CD4-positive, CD25-positive, alpha-beta regulatory T cell (primary cell): ENCODE measurements at regions not wholly inside any gene's neighbourhood (a gene's known extent, or its start where the extent isn't known, plus 50 kb on each side); places are given as distances from the start of the nearest gene placed in this dataset.

Experiments
- ATAC-seq, 2 donors: fragments of 150-1000 bp; cut with Tn5 transposase; one replicate each; pipeline ENCODE4 v1.10.0; 2021; ENCODE audit warnings: low read depth in 2 of 2, moderate number of reproducible peaks in 2 of 2, moderate library complexity in 1 of 2
- DNase-seq, 3 donors: peaks; one replicate each; pipeline versions ENCODE4 v3.0.0 to v3.0.0-alpha.2; 2012 to 2022; ENCODE audit warnings: mixed read lengths in 1 of 3
- H3K27ac ChIP-seq: one replicate; pipeline ENCODE4 v1.7.0; 2013; ENCODE audit warnings: mild to moderate bottlenecking, low read length; ENCODE audit not compliant: insufficient read depth, poor library complexity, severe bottlenecking
- H3K27me3 ChIP-seq: one replicate; pipeline ENCODE4 v1.7.0; 2013; ENCODE audit warnings: low read length; ENCODE audit not compliant: control insufficient read depth, insufficient read depth
- H3K36me3 ChIP-seq: one replicate; pipeline ENCODE4 v1.7.0; 2013; ENCODE audit warnings: mild to moderate bottlenecking, low read length, moderate library complexity; ENCODE audit not compliant: control insufficient read depth, insufficient read depth
- H3K4me1 ChIP-seq: 2 replicates; pipeline ENCODE4 v1.7.0; 2013; ENCODE audit warnings: mild to moderate bottlenecking, low read length; ENCODE audit not compliant: insufficient read depth, control insufficient read depth, poor library complexity, severe bottlenecking
- H3K4me3 ChIP-seq: one replicate; pipeline ENCODE4 v1.7.0; 2013; ENCODE audit warnings: low read depth, mild to moderate bottlenecking, low read length, moderate library complexity
- H3K9me3 ChIP-seq, 2 experiments: 1 replicate in 1 of 2; 2 replicates in 1 of 2; pipeline ENCODE4 v1.7.0; 2013; ENCODE audit warnings: low read length in 2 of 2, mild to moderate bottlenecking in 1 of 2, moderate library complexity in 1 of 2; ENCODE audit not compliant: control insufficient read depth in 2 of 2
- H3K27ac Mint-ChIP-seq, 3 donors: one replicate each; pipeline ENCODE4 v1.8.0; 2020 to 2022; ENCODE audit warnings: mild to moderate bottlenecking in 3 of 3, mixed read lengths in 3 of 3, moderate library complexity in 2 of 3
- H3K27me3 Mint-ChIP-seq: one replicate; pipeline ENCODE4 v1.8.0; 2022; ENCODE audit warnings: mild to moderate bottlenecking, mixed read lengths
- H3K36me3 Mint-ChIP-seq: one replicate; pipeline ENCODE4 v1.8.0; 2020; ENCODE audit warnings: mixed read lengths
- H3K4me1 Mint-ChIP-seq, 4 donors: one replicate each; pipeline ENCODE4 v1.8.0; 2020 to 2022; ENCODE audit warnings: mixed read lengths in 4 of 4, mild to moderate bottlenecking in 1 of 4
- H3K4me3 Mint-ChIP-seq, 4 donors: one replicate each; pipeline ENCODE4 v1.8.0; 2020 to 2022; ENCODE audit warnings: mild to moderate bottlenecking in 4 of 4, mixed read lengths in 4 of 4, moderate library complexity in 3 of 4
- H3K9me3 Mint-ChIP-seq, 7 donors: one replicate each; pipeline ENCODE4 v1.8.0; 2020 to 2022; ENCODE audit warnings: mixed read lengths in 7 of 7, mild to moderate bottlenecking in 3 of 7, moderate library complexity in 2 of 7

DNA sequence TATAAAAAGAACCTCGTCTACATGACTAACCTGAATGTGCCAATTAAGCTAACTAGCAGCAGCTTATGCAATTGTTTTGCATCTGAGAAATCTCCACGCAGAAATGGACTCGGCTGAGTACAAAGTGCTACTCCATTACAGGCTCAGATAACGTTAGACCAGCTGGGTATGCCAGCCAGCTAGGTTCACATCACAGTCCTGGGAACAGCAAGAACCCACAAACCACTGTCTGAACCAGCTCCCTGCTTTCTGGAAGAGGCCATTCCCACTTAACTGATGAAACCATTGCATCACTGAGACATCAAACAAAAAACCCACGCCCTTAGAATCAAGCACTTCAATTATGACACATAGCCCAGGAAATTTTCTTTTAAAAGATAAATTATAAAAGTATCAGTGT, 202.7 kb downstream of the CYRIA start:
- Mint-ChIP-seq H3K9me3 (no peaks in the 10 kb centered on the region), H3K4me1 (no peaks in the 10 kb centered on the region), H3K36me3 (no peaks in the 10 kb centered on the region), H3K4me3 (no peak overlapping the region), H3K27ac (no peak overlapping the region), H3K27me3 (peaks cover 5% of the 10 kb centered on the region)
- DNase-seq = no peak
- H3K27me3 ChIP-seq = no peaks in the 10 kb centered on the region
- H3K36me3 ChIP-seq = no peaks in the 10 kb centered on the region
- no peak overlapping the region for H3K27ac ChIP-seq
- ATAC-seq = no peak
- H3K4me3 ChIP-seq = no peak overlapping the region
- H3K9me3 ChIP-seq = no peaks in the 10 kb centered on the region
- H3K4me1 ChIP-seq = no peaks in the 10 kb centered on the region

DNA sequence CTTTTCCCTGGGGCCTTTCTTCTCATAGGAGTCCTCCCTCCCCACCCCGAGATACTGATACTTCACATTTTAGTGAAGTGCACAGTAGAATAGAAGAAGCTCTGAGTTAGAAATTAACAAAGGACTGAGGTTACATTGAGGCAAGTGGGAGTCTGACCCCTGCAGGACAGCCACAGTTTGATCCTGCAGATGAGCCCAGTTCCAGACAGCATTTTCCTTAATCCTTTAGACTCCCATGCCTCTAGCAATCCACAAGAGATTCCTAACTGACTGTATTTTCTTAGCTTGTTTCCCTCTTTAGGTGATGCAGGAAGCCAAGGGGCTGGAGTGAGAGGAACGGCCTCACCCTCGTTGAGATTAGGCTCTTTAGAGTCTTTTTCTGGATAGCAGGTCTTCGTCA, 204.0 kb downstream of the CYRIA start:
- H3K4me3 Mint-ChIP-seq = no peak overlapping the region

DNA sequence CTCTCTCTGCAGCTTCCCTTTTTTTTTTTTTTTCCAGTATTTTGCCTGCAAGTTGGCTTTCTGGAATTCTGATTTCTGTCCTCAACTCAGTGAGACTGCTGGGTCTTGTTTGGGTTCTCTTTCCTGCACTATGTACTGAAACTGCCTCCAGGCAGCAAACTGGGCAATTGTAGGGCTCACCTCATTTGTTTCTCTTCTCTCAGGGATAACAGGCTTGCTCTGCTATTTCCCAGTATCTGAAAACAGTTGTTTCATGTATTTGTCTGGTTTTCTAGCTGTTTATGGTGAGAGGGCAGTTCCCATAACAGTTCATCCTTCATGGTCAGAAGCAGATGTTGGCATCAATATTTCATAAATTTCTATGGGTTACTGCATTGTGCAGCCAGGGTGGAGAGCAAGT, 206.0 kb downstream of the CYRIA start:
- Histone ChIP-seq H3K36me3 (no peaks in the 10 kb centered on the region), H3K27ac (no peak overlapping the region), H3K4me1 (no peaks in the 10 kb centered on the region), H3K4me3 (no peak overlapping the region), H3K9me3 (no peaks in the 10 kb centered on the region), H3K27me3 (no peaks in the 10 kb centered on the region)
- H3K4me1 Mint-ChIP-seq = no peaks in the 10 kb centered on the region
- no peak for ATAC-seq
- no peaks in the 10 kb centered on the region for H3K9me3 Mint-ChIP-seq
- H3K27ac Mint-ChIP-seq = no peak overlapping the region
- DNase-seq = no peak
- peaks cover 5% of the 10 kb centered on the region for H3K27me3 Mint-ChIP-seq
- no peak overlapping the region for H3K4me3 Mint-ChIP-seq
- no peaks in the 10 kb centered on the region for H3K36me3 Mint-ChIP-seq

More for the DNA sequence above, 204.0 kb downstream of the CYRIA start:
- Mint-ChIP-seq H3K27me3 (peaks cover 5% of the 10 kb centered on the region), H3K36me3 (no peaks in the 10 kb centered on the region), H3K27ac (no peak overlapping the region), H3K9me3 (no peaks in the 10 kb centered on the region), H3K4me1 (no peaks in the 10 kb centered on the region)
- Histone ChIP-seq H3K9me3 (no peaks in the 10 kb centered on the region), H3K4me3 (no peak overlapping the region), H3K27me3 (no peaks in the 10 kb centered on the region), H3K27ac (no peak overlapping the region), H3K36me3 (no peaks in the 10 kb centered on the region), H3K4me1 (no peaks in the 10 kb centered on the region)
- DNase-seq (no peak), ATAC-seq (no peak)

DNA sequence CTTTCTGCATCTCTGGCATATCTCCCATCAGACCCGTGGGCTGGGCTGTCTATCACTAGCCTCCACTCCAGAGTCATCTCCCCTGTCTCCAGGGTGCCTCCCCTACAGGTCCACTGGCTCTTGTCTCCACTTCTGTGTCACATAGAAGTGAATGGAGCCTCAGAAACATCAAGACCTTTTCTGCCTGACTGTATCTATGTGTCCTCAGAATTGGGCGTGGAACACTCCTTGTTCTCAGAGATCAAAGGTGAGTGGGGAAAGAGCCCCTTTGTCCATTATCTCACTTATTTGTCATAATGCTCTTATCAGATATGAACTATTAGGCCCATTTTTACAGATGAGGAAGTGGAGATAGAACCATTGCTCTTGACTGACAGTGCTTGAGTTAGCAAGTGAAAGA, 211.0 kb downstream of the CYRIA start:
- Mint-ChIP-seq H3K9me3 (no peaks in the 10 kb centered on the region), H3K27ac (no peak overlapping the region), H3K4me3 (peak overlapping the region in 1 of 4 donors; percentile 47), H3K4me1 (no peaks in the 10 kb centered on the region), H3K27me3 (peaks cover 3% of the 10 kb centered on the region), H3K36me3 (no peaks in the 10 kb centered on the region)
- ATAC-seq (no peak), DNase-seq (no peak)
- H3K4me3 ChIP-seq = no peak overlapping the region
- H3K27ac ChIP-seq = no peak overlapping the region
- no peaks in the 10 kb centered on the region for H3K9me3 ChIP-seq
- H3K4me1 ChIP-seq = no peaks in the 10 kb centered on the region
- no peaks in the 10 kb centered on the region for H3K27me3 ChIP-seq
- no peaks in the 10 kb centered on the region for H3K36me3 ChIP-seq

DNA sequence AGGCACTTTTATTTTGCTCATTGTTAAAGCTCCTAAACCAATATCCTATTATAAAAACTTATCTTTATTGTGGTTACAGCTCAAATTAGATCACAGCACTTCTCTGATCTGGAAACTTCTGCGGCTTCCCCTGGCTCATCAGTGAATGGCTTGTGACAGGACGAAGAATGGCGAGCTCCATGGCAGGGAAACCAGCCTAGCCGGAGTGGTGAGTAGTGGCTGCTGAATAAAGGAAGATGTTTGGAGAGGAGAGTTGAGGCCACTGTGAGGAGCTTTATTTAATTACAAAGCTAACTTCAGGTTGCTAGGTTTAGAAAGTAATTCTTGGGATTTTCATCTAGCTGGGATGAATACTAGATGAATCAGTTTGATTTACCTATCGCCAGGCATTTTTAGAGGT, 213.5 kb downstream of the CYRIA start:
- no peak overlapping the region for H3K27ac Mint-ChIP-seq
- H3K36me3 Mint-ChIP-seq = no peaks in the 10 kb centered on the region
- Histone ChIP-seq H3K4me3 (no peak overlapping the region), H3K4me1 (no peaks in the 10 kb centered on the region), H3K36me3 (no peaks in the 10 kb centered on the region), H3K27me3 (no peaks in the 10 kb centered on the region), H3K9me3 (no peaks in the 10 kb centered on the region), H3K27ac (no peak overlapping the region)
- DNase-seq (no peak), ATAC-seq (no peak)
- no peaks in the 10 kb centered on the region for H3K4me1 Mint-ChIP-seq
- H3K27me3 Mint-ChIP-seq = peaks cover 6% of the 10 kb centered on the region
- H3K9me3 Mint-ChIP-seq = peaks cover 0 to 2% (median 0%) of the 10 kb centered on the region in 7 donors
- H3K4me3 Mint-ChIP-seq = no peak overlapping the region

DNA sequence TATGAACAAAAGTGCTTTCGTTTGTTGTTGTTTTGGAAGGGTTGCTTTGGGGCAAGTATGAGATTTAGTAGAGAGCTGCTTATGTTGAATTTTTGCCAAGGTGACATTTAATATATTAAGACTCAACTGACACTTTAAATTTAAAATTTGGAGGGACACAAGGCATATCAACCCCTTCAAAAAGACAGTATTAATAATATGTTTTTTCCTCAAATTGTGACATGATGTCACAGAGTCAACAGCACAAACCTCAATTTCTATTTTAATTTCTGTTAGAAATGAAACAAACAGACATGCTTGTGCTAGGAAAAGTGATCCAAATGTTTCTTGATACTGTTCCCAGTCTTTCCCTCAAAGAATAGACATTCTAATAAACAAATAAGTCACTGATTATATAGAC, 218.9 kb downstream of the CYRIA start:
- H3K27ac Mint-ChIP-seq = no peak overlapping the region
- H3K9me3 ChIP-seq = no peaks in the 10 kb centered on the region
- peaks cover 6% of the 10 kb centered on the region for H3K27me3 Mint-ChIP-seq
- ATAC-seq (no peak), DNase-seq (no peak)
- H3K4me1 Mint-ChIP-seq = no peaks in the 10 kb centered on the region
- no peaks in the 10 kb centered on the region for H3K27me3 ChIP-seq
- H3K4me3 Mint-ChIP-seq = no peak overlapping the region
- H3K27ac ChIP-seq = no peak overlapping the region
- no peak overlapping the region for H3K4me3 ChIP-seq
- no peaks in the 10 kb centered on the region for H3K36me3 Mint-ChIP-seq
- H3K9me3 Mint-ChIP-seq = peaks cover 0 to 6% (median 0%) of the 10 kb centered on the region in 7 donors
- H3K36me3 ChIP-seq = no peaks in the 10 kb centered on the region
- no peaks in the 10 kb centered on the region for H3K4me1 ChIP-seq

DNA sequence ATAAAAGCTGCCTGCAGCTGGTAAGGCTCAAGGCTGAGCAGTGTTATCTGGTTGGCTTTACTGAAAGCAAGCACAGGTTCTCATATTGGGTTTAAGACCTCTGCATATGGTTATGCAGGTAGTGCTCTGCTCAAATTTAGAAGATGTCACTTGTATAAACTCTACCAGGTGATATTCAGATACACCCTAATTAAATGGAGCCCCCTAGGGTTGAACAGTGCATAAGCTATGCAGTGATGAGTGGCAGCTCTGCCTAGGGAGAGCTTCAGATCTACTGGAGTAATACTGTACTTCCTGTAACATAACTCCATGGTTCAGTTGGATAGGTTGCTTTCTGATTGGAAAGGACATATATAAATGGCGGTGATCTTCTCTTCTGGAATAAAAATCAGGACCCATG, 222.7 kb downstream of the CYRIA start:
- no peak for ATAC-seq
- Mint-ChIP-seq H3K36me3 (no peaks in the 10 kb centered on the region), H3K27me3 (no peaks in the 10 kb centered on the region), H3K27ac (no peak overlapping the region), H3K4me1 (no peaks in the 10 kb centered on the region), H3K4me3 (no peak overlapping the region), H3K9me3 (peaks cover 0 to 6% (median 0%) of the 10 kb centered on the region in 7 donors)
- H3K4me1 ChIP-seq = no peaks in the 10 kb centered on the region
- no peak for DNase-seq
- no peak overlapping the region for H3K4me3 ChIP-seq
- no peaks in the 10 kb centered on the region for H3K9me3 ChIP-seq
- H3K27ac ChIP-seq = no peak overlapping the region
- no peaks in the 10 kb centered on the region for H3K27me3 ChIP-seq
- H3K36me3 ChIP-seq = no peaks in the 10 kb centered on the region

DNA sequence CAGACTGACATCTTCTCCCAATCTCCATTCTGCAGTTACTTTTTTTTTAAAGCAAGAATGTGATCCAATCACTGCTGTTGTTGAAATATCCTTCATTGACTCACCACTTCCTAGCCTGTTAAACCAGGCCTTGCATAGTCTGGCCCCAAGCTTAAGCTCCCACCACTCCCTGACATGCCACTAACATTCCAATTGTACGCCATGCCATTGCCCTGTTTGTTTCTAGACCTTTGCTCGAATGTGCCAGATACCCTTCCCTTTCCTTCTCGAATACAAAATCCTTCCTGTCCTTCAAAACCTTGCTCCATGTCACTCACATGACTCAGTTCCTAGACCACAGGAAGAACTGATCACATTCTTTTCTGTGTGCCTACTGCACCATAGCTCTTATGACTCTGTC, 224.2 kb downstream of the CYRIA start:
- peaks cover 0 to 3% (median 0%) of the 10 kb centered on the region in 7 donors for H3K9me3 Mint-ChIP-seq
- no peaks in the 10 kb centered on the region for H3K27me3 ChIP-seq
- H3K36me3 Mint-ChIP-seq = no peaks in the 10 kb centered on the region
- no peaks in the 10 kb centered on the region for H3K4me1 Mint-ChIP-seq
- no peaks in the 10 kb centered on the region for H3K36me3 ChIP-seq
- no peaks in the 10 kb centered on the region for H3K4me1 ChIP-seq
- no peaks in the 10 kb centered on the region for H3K9me3 ChIP-seq
- no peak overlapping the region for H3K4me3 Mint-ChIP-seq
- DNase-seq (no peak), ATAC-seq (no peak)
- no peak overlapping the region for H3K27ac ChIP-seq
- H3K27me3 Mint-ChIP-seq = peaks cover 2% of the 10 kb centered on the region
- H3K27ac Mint-ChIP-seq = no peak overlapping the region
- H3K4me3 ChIP-seq = no peak overlapping the region
